ENCODE measurements at regions not wholly inside any gene's neighbourhood (a gene's known extent, or its start where the extent isn't known, plus 50 kb on each side); places are given as distances from the start of the nearest gene placed in this dataset.

- Histone ChIP-seq H3K9me3 (ENCODE audit: low read length) (no peaks in the 10 kb centered on the region), H3K36me3 (ENCODE audit: insufficient read depth, low read length) (no peaks in the 10 kb centered on the region), H3K4me1 (ENCODE audit: insufficient read depth, low read length) (no peaks in the 10 kb centered on the region), H3K27ac (ENCODE audit: low read depth, low read length) (no peak overlapping the region), H3K27me3 (ENCODE audit: insufficient read depth, low read length, poor library complexity, severe bottlenecking) (no peaks in the 10 kb centered on the region), H3K4me3 (ENCODE audit: low read length) (no peak overlapping the region)
- Mint-ChIP-seq H3K27ac (no peak overlapping the region), H3K9me3 (no peaks in the 10 kb centered on the region), H3K4me1 (no peaks in the 10 kb centered on the region), H3K36me3 (no peaks in the 10 kb centered on the region), H3K4me3 (no peak overlapping the region), H3K27me3 (peaks cover 0 to 1% of the 10 kb centered on the region in 2 donors)
- CTCF ChIA-PET: no interaction called here
- no peak for DNase-seq
- POLR2A ChIA-PET: no interaction called here
Measured at GRCh38 chr15:98232761-98233160, 272.3 kb downstream of the ARRDC4 start.

- H3K9me3 Mint-ChIP-seq: no peaks in the 10 kb centered on the region
- no peaks in the 10 kb centered on the region for H3K4me1 Mint-ChIP-seq
- H3K27me3 Mint-ChIP-seq: peaks cover 0 to 1% of the 10 kb centered on the region in 2 donors
- H3K27ac Mint-ChIP-seq: no peak overlapping the region
- H3K4me3 ChIP-seq (ENCODE audit: low read length): no peak overlapping the region
- no peak overlapping the region for H3K27ac ChIP-seq (ENCODE audit: low read depth, low read length)
- no peak for DNase-seq
- ChIA-PET CTCF (no interaction called here), POLR2A (no interaction called here)
- no peaks in the 10 kb centered on the region for H3K4me1 ChIP-seq (ENCODE audit: insufficient read depth, low read length)
- H3K9me3 ChIP-seq (ENCODE audit: low read length): no peaks in the 10 kb centered on the region
- no peak overlapping the region for H3K4me3 Mint-ChIP-seq
- H3K36me3 ChIP-seq (ENCODE audit: insufficient read depth, low read length): no peaks in the 10 kb centered on the region
- H3K27me3 ChIP-seq (ENCODE audit: insufficient read depth, low read length, poor library complexity, severe bottlenecking): no peaks in the 10 kb centered on the region
- no peaks in the 10 kb centered on the region for H3K36me3 Mint-ChIP-seq
Measured at GRCh38 chr15:98233873-98234272, 273.4 kb downstream of the ARRDC4 start.

- Histone ChIP-seq H3K9me3 (ENCODE audit: low read length) (no peaks in the 10 kb centered on the region), H3K36me3 (ENCODE audit: insufficient read depth, low read length) (no peaks in the 10 kb centered on the region), H3K27me3 (ENCODE audit: insufficient read depth, low read length, poor library complexity, severe bottlenecking) (no peaks in the 10 kb centered on the region), H3K4me3 (ENCODE audit: low read length) (no peak overlapping the region), H3K4me1 (ENCODE audit: insufficient read depth, low read length) (no peaks in the 10 kb centered on the region), H3K27ac (ENCODE audit: low read depth, low read length) (no peak overlapping the region)
- no peaks in the 10 kb centered on the region for H3K27me3 Mint-ChIP-seq
- no peak overlapping the region for H3K4me3 Mint-ChIP-seq
- POLR2A ChIA-PET: no interaction called here
- DNase-seq: no peak
- no peaks in the 10 kb centered on the region for H3K4me1 Mint-ChIP-seq
- no peaks in the 10 kb centered on the region for H3K36me3 Mint-ChIP-seq
- H3K9me3 Mint-ChIP-seq: no peaks in the 10 kb centered on the region
- CTCF ChIA-PET: no interaction called here
- H3K27ac Mint-ChIP-seq: no peak overlapping the region
Measured at GRCh38 chr15:98240303-98240702, 279.8 kb downstream of the ARRDC4 start.

GRCh38 chr15:98241032-98241554, 280.6 kb downstream of the ARRDC4 start:
- Mint-ChIP-seq H3K9me3 (no peaks in the 10 kb centered on the region), H3K4me1 (no peaks in the 10 kb centered on the region), H3K4me3 (no peak overlapping the region), H3K27ac (no peak overlapping the region), H3K27me3 (no peaks in the 10 kb centered on the region), H3K36me3 (no peaks in the 10 kb centered on the region)
- H3K4me3 ChIP-seq (ENCODE audit: low read length): no peak overlapping the region
- DNase-seq: no peak
- no peaks in the 10 kb centered on the region for H3K36me3 ChIP-seq (ENCODE audit: insufficient read depth, low read length)
- no peaks in the 10 kb centered on the region for H3K4me1 ChIP-seq (ENCODE audit: insufficient read depth, low read length)
- ChIA-PET CTCF (no interaction called here), POLR2A (no interaction called here)
- no peak overlapping the region for H3K27ac ChIP-seq (ENCODE audit: low read depth, low read length)
- no peaks in the 10 kb centered on the region for H3K9me3 ChIP-seq (ENCODE audit: low read length)
- no peaks in the 10 kb centered on the region for H3K27me3 ChIP-seq (ENCODE audit: insufficient read depth, low read length, poor library complexity, severe bottlenecking)

GRCh38 chr15:98257290-98257689, 296.8 kb downstream of the ARRDC4 start:
- H3K9me3 Mint-ChIP-seq: peaks cover 2 to 39% (median 7%) of the 10 kb centered on the region in 5 donors
- POLR2A ChIA-PET: no interaction called here

GRCh38 chr15:98263787-98264186, 303.3 kb downstream of the ARRDC4 start:
- DNase-seq: no peak
- H3K4me1 Mint-ChIP-seq: no peaks in the 10 kb centered on the region
- H3K9me3 Mint-ChIP-seq: peaks cover 3 to 45% (median 9%) of the 10 kb centered on the region in 5 donors
- no peaks in the 10 kb centered on the region for H3K27me3 Mint-ChIP-seq
- no peaks in the 10 kb centered on the region for H3K9me3 ChIP-seq (ENCODE audit: low read length)
- CTCF ChIA-PET: no interaction called here
- no peak overlapping the region for H3K4me3 ChIP-seq (ENCODE audit: low read length)
- H3K27ac ChIP-seq (ENCODE audit: low read depth, low read length): no peak overlapping the region
- no peaks in the 10 kb centered on the region for H3K36me3 ChIP-seq (ENCODE audit: insufficient read depth, low read length)
- no peaks in the 10 kb centered on the region for H3K27me3 ChIP-seq (ENCODE audit: insufficient read depth, low read length, poor library complexity, severe bottlenecking)
- H3K4me3 Mint-ChIP-seq: no peak overlapping the region
- H3K4me1 ChIP-seq (ENCODE audit: insufficient read depth, low read length): no peaks in the 10 kb centered on the region
- POLR2A ChIA-PET: no interaction called here
- no peaks in the 10 kb centered on the region for H3K36me3 Mint-ChIP-seq
- no peak overlapping the region for H3K27ac Mint-ChIP-seq

More at GRCh38 chr15:98257290-98257689, 296.8 kb downstream of the ARRDC4 start:
- Mint-ChIP-seq H3K4me1 (no peaks in the 10 kb centered on the region), H3K4me3 (no peak overlapping the region), H3K36me3 (no peaks in the 10 kb centered on the region), H3K27me3 (no peaks in the 10 kb centered on the region), H3K27ac (no peak overlapping the region)
- Histone ChIP-seq H3K4me1 (ENCODE audit: insufficient read depth, low read length) (no peaks in the 10 kb centered on the region), H3K9me3 (ENCODE audit: low read length) (no peaks in the 10 kb centered on the region), H3K27ac (ENCODE audit: low read depth, low read length) (no peak overlapping the region), H3K4me3 (ENCODE audit: low read length) (no peak overlapping the region), H3K27me3 (ENCODE audit: insufficient read depth, low read length, poor library complexity, severe bottlenecking) (no peaks in the 10 kb centered on the region), H3K36me3 (ENCODE audit: insufficient read depth, low read length) (no peaks in the 10 kb centered on the region)
- DNase-seq: no peak
- CTCF ChIA-PET: no interaction called here

- peaks cover 5 to 25% (median 9%) of the 10 kb centered on the region in 5 donors for H3K9me3 Mint-ChIP-seq
- no peaks in the 10 kb centered on the region for H3K4me1 Mint-ChIP-seq
- POLR2A ChIA-PET: no interaction called here
- no peaks in the 10 kb centered on the region for H3K36me3 Mint-ChIP-seq
- Histone ChIP-seq H3K4me1 (ENCODE audit: insufficient read depth, low read length) (no peaks in the 10 kb centered on the region), H3K4me3 (ENCODE audit: low read length) (no peak overlapping the region), H3K36me3 (ENCODE audit: insufficient read depth, low read length) (no peaks in the 10 kb centered on the region), H3K27ac (ENCODE audit: low read depth, low read length) (no peak overlapping the region), H3K27me3 (ENCODE audit: insufficient read depth, low read length, poor library complexity, severe bottlenecking) (no peaks in the 10 kb centered on the region), H3K9me3 (ENCODE audit: low read length) (no peaks in the 10 kb centered on the region)
- H3K27ac Mint-ChIP-seq: no peak overlapping the region
- DNase-seq: no peak
- no peak overlapping the region for H3K4me3 Mint-ChIP-seq
- peaks cover 0 to 4% of the 10 kb centered on the region in 2 donors for H3K27me3 Mint-ChIP-seq
- CTCF ChIA-PET: no interaction called here
Measured at GRCh38 chr15:98266295-98266694, 305.8 kb downstream of the ARRDC4 start.

- Mint-ChIP-seq H3K27ac (no peak overlapping the region), H3K27me3 (peaks cover 0 to 4% of the 10 kb centered on the region in 2 donors), H3K9me3 (peaks cover 2 to 13% (median 10%) of the 10 kb centered on the region in 5 donors), H3K4me3 (no peak overlapping the region), H3K4me1 (no peaks in the 10 kb centered on the region), H3K36me3 (no peaks in the 10 kb centered on the region)
- Histone ChIP-seq H3K27me3 (ENCODE audit: insufficient read depth, low read length, poor library complexity, severe bottlenecking) (no peaks in the 10 kb centered on the region), H3K9me3 (ENCODE audit: low read length) (no peaks in the 10 kb centered on the region), H3K4me3 (ENCODE audit: low read length) (no peak overlapping the region), H3K4me1 (ENCODE audit: insufficient read depth, low read length) (no peaks in the 10 kb centered on the region), H3K36me3 (ENCODE audit: insufficient read depth, low read length) (no peaks in the 10 kb centered on the region), H3K27ac (ENCODE audit: low read depth, low read length) (no peak overlapping the region)
- ChIA-PET CTCF (no interaction called here), POLR2A (no interaction called here)
- DNase-seq: no peak
Measured at GRCh38 chr15:98268163-98268562, 307.7 kb downstream of the ARRDC4 start.

GRCh38 chr15:98272625-98273024, 312.1 kb downstream of the ARRDC4 start:
- ChIA-PET POLR2A (no interaction called here), CTCF (no interaction called here)
- Histone ChIP-seq H3K4me3 (ENCODE audit: low read length) (no peak overlapping the region), H3K36me3 (ENCODE audit: insufficient read depth, low read length) (no peaks in the 10 kb centered on the region), H3K27ac (ENCODE audit: low read depth, low read length) (no peak overlapping the region), H3K4me1 (ENCODE audit: insufficient read depth, low read length) (no peaks in the 10 kb centered on the region), H3K27me3 (ENCODE audit: insufficient read depth, low read length, poor library complexity, severe bottlenecking) (no peaks in the 10 kb centered on the region), H3K9me3 (ENCODE audit: low read length) (no peaks in the 10 kb centered on the region)
- no peak overlapping the region for H3K4me3 Mint-ChIP-seq
- no peaks in the 10 kb centered on the region for H3K36me3 Mint-ChIP-seq
- H3K9me3 Mint-ChIP-seq: peaks cover 0 to 9% (median 3%) of the 10 kb centered on the region in 5 donors
- H3K27ac Mint-ChIP-seq: no peak overlapping the region
- no peak for DNase-seq
- no peaks in the 10 kb centered on the region for H3K4me1 Mint-ChIP-seq
- peaks cover 0 to 4% of the 10 kb centered on the region in 2 donors for H3K27me3 Mint-ChIP-seq

Data from CD8-positive, alpha-beta memory T cell (primary cell).